Ascending aorta (tissue), 2 donors: ENCODE measurements at regions not wholly inside any gene's neighbourhood (a gene's known extent, or its start where the extent isn't known, plus 50 kb on each side); places are given as distances from the start of the nearest gene placed in this dataset.

Experiments
- DNase-seq, 2 donors: peaks; one replicate each; pipeline ENCODE4 v3.0.0-alpha.2; 2019; ENCODE audit warnings: low spot score in 2 of 2
- H3K27ac ChIP-seq, 2 donors: fragments of 200-600 bp; sonication (generic); one replicate each; pipeline ENCODE4 v1.5.1; 2016 to 2017; ENCODE audit warnings: mild to moderate bottlenecking in 1 of 2
- H3K27me3 ChIP-seq: fragments of 200-600 bp; sonication (generic); one replicate; pipeline ENCODE4 v1.5.1; 2017
- H3K36me3 ChIP-seq, 2 donors: fragments of 200-600 bp; sonication (generic); one replicate each; pipeline ENCODE4 v1.5.1; 2016
- H3K4me1 ChIP-seq, 2 donors: fragments of 200-600 bp; sonication (generic); one replicate each; pipeline ENCODE4 v1.5.1; 2016 to 2017; ENCODE audit warnings: mild to moderate bottlenecking in 1 of 2
- H3K4me3 ChIP-seq, 2 donors: fragments of 200-600 bp; sonication (generic); one replicate each; pipeline ENCODE4 v1.5.1; 2016 to 2017; ENCODE audit warnings: mild to moderate bottlenecking in 1 of 2
- H3K9me3 ChIP-seq, 2 donors: fragments of 200-600 bp; sonication (generic); one replicate each; pipeline ENCODE4 v1.5.1; 2016
- CTCF ChIP-seq, 3 experiments: fragments of 200-600 bp in 2 of 3; fragments of 450-650 bp in 1 of 3; sonication (generic) in 2 of 3; IDR thresholded peaks; one replicate each; pipeline ENCODE4 v1.5.1; 2016 to 2019; ENCODE audit warnings: antibody characterized with exemption in 3 of 3, mild to moderate bottlenecking in 1 of 3, moderate library complexity in 1 of 3
- intact Hi-C: fragments of 100-400 bp; cut with DNase I; formaldehyde crosslinking; loops from one replicate; pipeline ENCODE4 v1.15.1; 2023

- Histone ChIP-seq H3K4me1 (no peaks in the 10 kb centered on the region), H3K4me3 (no peak overlapping the region), H3K27ac (no peak overlapping the region), H3K36me3 (no peaks in the 10 kb centered on the region), H3K27me3 (no peaks in the 10 kb centered on the region), H3K9me3 (no peaks in the 10 kb centered on the region)
- TF ChIP-seq CTCF (IDR thresholded peaks at IDR 0.05) = no peak
- DNase-seq = no peak
- intact Hi-C loops = no loop called here
Measured at GRCh38 chr6:44609051-44609612, 221.6 kb downstream of the CDC5L start.

DNA sequence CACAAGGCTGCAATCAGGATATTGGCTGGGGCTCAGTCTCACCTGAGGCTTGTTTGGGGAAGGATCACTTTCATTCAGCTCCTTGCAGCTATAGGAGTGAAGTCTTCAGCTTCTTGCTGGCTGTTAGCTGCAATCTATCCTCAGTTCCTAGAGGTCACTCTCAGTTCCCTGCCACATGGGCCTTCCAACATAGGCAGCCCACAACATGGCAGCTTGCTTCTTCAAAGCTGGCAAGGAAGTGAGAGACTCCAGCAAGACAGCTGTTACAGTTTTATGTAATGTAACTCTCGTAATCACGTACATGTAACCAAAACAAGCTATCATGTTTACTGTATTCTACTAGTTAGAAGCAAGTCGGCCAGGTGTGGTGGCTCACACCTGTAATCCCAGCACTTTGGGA is 226.9 kb downstream of the CDC5L start:
- H3K36me3 ChIP-seq = no peaks in the 10 kb centered on the region
- H3K27me3 ChIP-seq = no peaks in the 10 kb centered on the region
- H3K4me1 ChIP-seq = no peaks in the 10 kb centered on the region
- no peak for DNase-seq
- H3K9me3 ChIP-seq = no peaks in the 10 kb centered on the region
- H3K27ac ChIP-seq = no peak overlapping the region
- TF ChIP-seq CTCF (IDR thresholded peaks at IDR 0.05) = no peak
- intact Hi-C loops = no loop called here
- H3K4me3 ChIP-seq = no peak overlapping the region

GRCh38 chr6:44615621-44616020 is 228.1 kb downstream of the CDC5L start:
- Histone ChIP-seq H3K27ac (no peak overlapping the region), H3K36me3 (no peaks in the 10 kb centered on the region), H3K4me1 (no peaks in the 10 kb centered on the region), H3K27me3 (no peaks in the 10 kb centered on the region), H3K9me3 (no peaks in the 10 kb centered on the region), H3K4me3 (no peak overlapping the region)
- no peak for TF ChIP-seq CTCF (IDR thresholded peaks at IDR 0.05)
- DNase-seq = no peak
- intact Hi-C loops = no loop called here

DNA sequence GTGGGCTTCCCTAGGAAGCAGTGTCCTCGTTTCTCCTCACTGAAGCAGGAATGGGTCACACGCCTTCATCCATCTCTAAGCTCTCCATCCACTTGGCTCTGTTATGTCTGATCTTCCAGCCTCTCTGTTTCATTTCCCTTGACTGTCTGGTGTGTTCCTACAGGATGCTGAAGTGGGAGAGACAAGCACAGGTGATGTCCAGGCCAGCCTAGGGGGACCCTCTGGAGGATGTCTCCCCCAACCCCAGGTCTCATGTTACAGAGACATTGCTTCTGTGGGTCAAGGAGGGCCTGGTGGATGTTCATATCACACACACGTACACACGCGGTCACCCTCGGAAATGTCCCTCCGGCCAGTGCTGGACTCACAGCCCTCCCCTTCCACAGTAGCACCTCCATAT is 229.9 kb downstream of the CDC5L start:
- Histone ChIP-seq H3K4me3 (no peak overlapping the region), H3K27me3 (no peaks in the 10 kb centered on the region), H3K4me1 (no peaks in the 10 kb centered on the region), H3K9me3 (no peaks in the 10 kb centered on the region), H3K27ac (no peak overlapping the region), H3K36me3 (no peaks in the 10 kb centered on the region)
- TF ChIP-seq CTCF (IDR thresholded peaks at IDR 0.05) = no peak
- DNase-seq = no peak
- intact Hi-C loops = no loop called here

- H3K27me3 ChIP-seq = no peaks in the 10 kb centered on the region
- H3K4me1 ChIP-seq = no peaks in the 10 kb centered on the region
- TF ChIP-seq CTCF (IDR thresholded peaks at IDR 0.05) = no peak
- no peak for DNase-seq
- H3K27ac ChIP-seq = no peak overlapping the region
- no peak overlapping the region for H3K4me3 ChIP-seq
- H3K9me3 ChIP-seq = no peaks in the 10 kb centered on the region
- H3K36me3 ChIP-seq = no peaks in the 10 kb centered on the region
- intact Hi-C loops = no loop called here
Measured at GRCh38 chr6:44618371-44618770, 230.9 kb downstream of the CDC5L start.

GRCh38 chr6:44620922-44621321 is 233.4 kb downstream of the CDC5L start:
- no peak for DNase-seq
- no peaks in the 10 kb centered on the region for H3K27me3 ChIP-seq
- H3K4me3 ChIP-seq = no peak overlapping the region
- H3K4me1 ChIP-seq = no peaks in the 10 kb centered on the region
- H3K27ac ChIP-seq = no peak overlapping the region
- intact Hi-C loops = no loop called here
- no peak for TF ChIP-seq CTCF (IDR thresholded peaks at IDR 0.05)
- H3K9me3 ChIP-seq = no peaks in the 10 kb centered on the region
- no peaks in the 10 kb centered on the region for H3K36me3 ChIP-seq
